T-helper 1 cell (primary cell): ENCODE measurements at regions not wholly inside any gene's neighbourhood (a gene's known extent, or its start where the extent isn't known, plus 50 kb on each side); places are given as distances from the start of the nearest gene placed in this dataset.

Experiments used
- DNase-seq, 5 donors: peaks; one replicate each; pipeline ENCODE4 v3.0.0-alpha.2; 2012 to 2020

GRCh38 chr5:52504584-52505240 lies 283.0 kb upstream of the ITGA1 start:
- no peak for DNase-seq

- no peak for DNase-seq
These were observed 270.0 kb upstream of the ITGA1 start for GRCh38 chr5:52517667-52518066.

- no peak for DNase-seq
These were observed 267.5 kb upstream of the ITGA1 start for GRCh38 chr5:52520171-52520570.

- DNase-seq: no peak
These were observed 266.5 kb upstream of the ITGA1 start for GRCh38 chr5:52521236-52521635.

GRCh38 chr5:52523701-52524100 lies 264.0 kb upstream of the ITGA1 start:
- no peak for DNase-seq

- no peak for DNase-seq
These were observed 256.6 kb upstream of the ITGA1 start for GRCh38 chr5:52531105-52531504.

GRCh38 chr5:52543594-52543993 lies 244.1 kb upstream of the ITGA1 start:
- no peak for DNase-seq

GRCh38 chr5:52544738-52545137 lies 243.0 kb upstream of the ITGA1 start:
- DNase-seq: no peak

- no peak for DNase-seq
These were observed 233.4 kb upstream of the ITGA1 start for GRCh38 chr5:52554293-52554692.

GRCh38 chr5:52560366-52560765 lies 227.3 kb upstream of the ITGA1 start:
- no peak for DNase-seq

GRCh38 chr5:52562473-52562872 lies 225.2 kb upstream of the ITGA1 start:
- no peak for DNase-seq

GRCh38 chr5:52564587-52564986 lies 223.1 kb upstream of the ITGA1 start:
- DNase-seq: no peak

GRCh38 chr5:52577546-52577945 lies 210.2 kb upstream of the ITGA1 start:
- DNase-seq: no peak

- DNase-seq: no peak
These were observed 208.3 kb upstream of the ITGA1 start for GRCh38 chr5:52579391-52579790.

GRCh38 chr5:52580921-52581320 lies 206.8 kb upstream of the ITGA1 start:
- DNase-seq: no peak

- DNase-seq: no peak
These were observed 205.4 kb upstream of the ITGA1 start for GRCh38 chr5:52582313-52582712.

- no peak for DNase-seq
These were observed 200.6 kb upstream of the ITGA1 start for GRCh38 chr5:52587131-52587530.

GRCh38 chr5:52597625-52598024 lies 190.1 kb upstream of the ITGA1 start:
- no peak for DNase-seq

GRCh38 chr5:52598968-52599367 lies 188.7 kb upstream of the ITGA1 start:
- DNase-seq: no peak

- DNase-seq: no peak
These were observed 183.8 kb upstream of the ITGA1 start for GRCh38 chr5:52603778-52604554.

- DNase-seq: no peak
These were observed 182.1 kb upstream of the ITGA1 start for GRCh38 chr5:52605317-52606313.

GRCh38 chr5:52607227-52607824 lies 180.4 kb upstream of the ITGA1 start:
- no peak for DNase-seq

GRCh38 chr5:52620315-52620714 lies 167.4 kb upstream of the ITGA1 start:
- no peak for DNase-seq
